ENCODE measurements at regions not wholly inside any gene's neighbourhood (a gene's known extent, or its start where the extent isn't known, plus 50 kb on each side); places are given as distances from the start of the nearest gene placed in this dataset.

- TF ChIP-seq CTCF (IDR thresholded peaks at IDR 0.05 in 2 of 3, conservative IDR thresholded peaks at IDR 0.05 in 1 of 3; ENCODE audit: borderline replicate concordance in 1 of 3, insufficient read depth in 1 of 3, low read depth in 2 of 3, low read length in 2 of 3) (no peak), RAD21 (IDR thresholded peaks at IDR 0.05; ENCODE audit: low read depth) (no peak), ZBTB33 (IDR thresholded peaks at IDR 0.05; ENCODE audit: extremely low read depth, insufficient replicate concordance, low read length) (no peak), CEBPB (IDR thresholded peaks at IDR 0.05; ENCODE audit: low read depth) (no peak), EZH2 (IDR thresholded peaks at IDR 0.05) (no peak), SP1 (IDR thresholded peaks at IDR 0.05; ENCODE audit: low read depth) (no peak), POLR2AphosphoS5 (IDR thresholded peaks at IDR 0.05; ENCODE audit: low read depth, low read length) (no peak), EGR1 (IDR thresholded peaks at IDR 0.05; ENCODE audit: low read depth) (no peak), JUND (IDR thresholded peaks at IDR 0.05) (no peak), POLR2A (IDR thresholded peaks at IDR 0.05; ENCODE audit: borderline replicate concordance, extremely low read depth, insufficient read depth, insufficient read length) (no peak), MAX (IDR thresholded peaks at IDR 0.05) (no peak), ATF3 (IDR thresholded peaks at IDR 0.05) (no peak), EZH2phosphoT487 (IDR thresholded peaks at IDR 0.05; ENCODE audit: borderline replicate concordance) (no peak), YY1 (IDR thresholded peaks at IDR 0.05; ENCODE audit: extremely low read depth, insufficient replicate concordance, low read depth, low read length) (no peak)
These were observed 258.0 kb downstream of the XPNPEP1 start for GRCh38 chr10:109665321-109665720.

Data from HCT116 (cell line).